ENCODE measurements at regions not wholly inside any gene's neighbourhood (a gene's known extent, or its start where the extent isn't known, plus 50 kb on each side); places are given as distances from the start of the nearest gene placed in this dataset.

DNA sequence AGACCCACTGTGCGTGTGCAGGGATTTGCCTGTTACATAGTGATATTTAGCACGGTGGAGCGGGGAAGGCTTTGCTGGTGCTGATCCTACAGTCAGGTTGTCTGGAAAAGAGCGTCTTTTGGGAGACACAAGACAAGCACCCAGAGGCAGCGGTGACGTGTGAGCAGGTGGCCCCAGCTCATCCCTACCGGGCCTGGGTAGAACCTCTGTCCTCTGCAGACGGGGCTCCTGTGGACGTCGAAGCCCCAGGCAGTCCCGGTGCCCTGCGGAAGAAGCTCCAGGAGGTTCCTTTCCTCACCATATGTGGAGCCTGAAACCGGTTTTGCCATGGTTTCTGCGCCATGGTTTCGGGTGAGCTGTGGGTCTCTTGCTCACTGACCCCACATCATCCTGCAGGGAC lies 68.9 kb upstream of the AFDN start:
- TF ChIP-seq, protein P1, sequence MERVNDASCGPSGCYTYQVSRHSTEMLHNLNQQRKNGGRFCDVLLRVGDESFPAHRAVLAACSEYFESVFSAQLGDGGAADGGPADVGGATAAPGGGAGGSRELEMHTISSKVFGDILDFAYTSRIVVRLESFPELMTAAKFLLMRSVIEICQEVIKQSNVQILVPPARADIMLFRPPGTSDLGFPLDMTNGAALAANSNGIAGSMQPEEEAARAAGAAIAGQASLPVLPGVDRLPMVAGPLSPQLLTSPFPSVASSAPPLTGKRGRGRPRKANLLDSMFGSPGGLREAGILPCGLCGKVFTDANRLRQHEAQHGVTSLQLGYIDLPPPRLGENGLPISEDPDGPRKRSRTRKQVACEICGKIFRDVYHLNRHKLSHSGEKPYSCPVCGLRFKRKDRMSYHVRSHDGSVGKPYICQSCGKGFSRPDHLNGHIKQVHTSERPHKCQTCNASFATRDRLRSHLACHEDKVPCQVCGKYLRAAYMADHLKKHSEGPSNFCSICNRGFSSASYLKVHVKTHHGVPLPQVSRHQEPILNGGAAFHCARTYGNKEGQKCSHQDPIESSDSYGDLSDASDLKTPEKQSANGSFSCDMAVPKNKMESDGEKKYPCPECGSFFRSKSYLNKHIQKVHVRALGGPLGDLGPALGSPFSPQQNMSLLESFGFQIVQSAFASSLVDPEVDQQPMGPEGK (CRISPR knock-in tag; IDR thresholded peaks at IDR 0.05; ENCODE audit: borderline replicate concordance) = no peak
- TF ChIP-seq BACH2 (CRISPR knock-in tag; IDR thresholded peaks at IDR 0.05; ENCODE audit: borderline replicate concordance) (no peak), ARNTL (CRISPR knock-in tag; IDR thresholded peaks at IDR 0.05; ENCODE audit: borderline replicate concordance, low read depth) (no peak), PPARA (CRISPR knock-in tag; IDR thresholded peaks at IDR 0.05; ENCODE audit: borderline replicate concordance) (no peak), ZFP30 (CRISPR knock-in tag; IDR thresholded peaks at IDR 0.05) (no peak), ZC3H10 (CRISPR knock-in tag; IDR thresholded peaks at IDR 0.05) (no peak), TOX (CRISPR knock-in tag; IDR thresholded peaks at IDR 0.05; ENCODE audit: borderline replicate concordance) (no peak), ZNF8 (CRISPR knock-in tag; IDR thresholded peaks at IDR 0.05) (no peak)
- TF ChIP-seq, protein P2, sequence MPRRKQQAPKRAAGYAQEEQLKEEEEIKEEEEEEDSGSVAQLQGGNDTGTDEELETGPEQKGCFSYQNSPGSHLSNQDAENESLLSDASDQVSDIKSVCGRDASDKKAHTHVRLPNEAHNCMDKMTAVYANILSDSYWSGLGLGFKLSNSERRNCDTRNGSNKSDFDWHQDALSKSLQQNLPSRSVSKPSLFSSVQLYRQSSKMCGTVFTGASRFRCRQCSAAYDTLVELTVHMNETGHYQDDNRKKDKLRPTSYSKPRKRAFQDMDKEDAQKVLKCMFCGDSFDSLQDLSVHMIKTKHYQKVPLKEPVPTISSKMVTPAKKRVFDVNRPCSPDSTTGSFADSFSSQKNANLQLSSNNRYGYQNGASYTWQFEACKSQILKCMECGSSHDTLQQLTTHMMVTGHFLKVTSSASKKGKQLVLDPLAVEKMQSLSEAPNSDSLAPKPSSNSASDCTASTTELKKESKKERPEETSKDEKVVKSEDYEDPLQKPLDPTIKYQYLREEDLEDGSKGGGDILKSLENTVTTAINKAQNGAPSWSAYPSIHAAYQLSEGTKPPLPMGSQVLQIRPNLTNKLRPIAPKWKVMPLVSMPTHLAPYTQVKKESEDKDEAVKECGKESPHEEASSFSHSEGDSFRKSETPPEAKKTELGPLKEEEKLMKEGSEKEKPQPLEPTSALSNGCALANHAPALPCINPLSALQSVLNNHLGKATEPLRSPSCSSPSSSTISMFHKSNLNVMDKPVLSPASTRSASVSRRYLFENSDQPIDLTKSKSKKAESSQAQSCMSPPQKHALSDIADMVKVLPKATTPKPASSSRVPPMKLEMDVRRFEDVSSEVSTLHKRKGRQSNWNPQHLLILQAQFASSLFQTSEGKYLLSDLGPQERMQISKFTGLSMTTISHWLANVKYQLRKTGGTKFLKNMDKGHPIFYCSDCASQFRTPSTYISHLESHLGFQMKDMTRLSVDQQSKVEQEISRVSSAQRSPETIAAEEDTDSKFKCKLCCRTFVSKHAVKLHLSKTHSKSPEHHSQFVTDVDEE (CRISPR knock-in tag; IDR thresholded peaks at IDR 0.05) = no peak

All from SK-N-SH treated with all-trans-retinoic acid at 6 μM for 48 hours (cell line).